NCI-H2227 treated with DMSO at 0.1 percent for 48 hours (cell line): ENCODE measurements at regions not wholly inside any gene's neighbourhood (a gene's known extent, or its start where the extent isn't known, plus 50 kb on each side); places are given as distances from the start of the nearest gene placed in this dataset.
"Not testable (repeated sequence)": the region's sequence is repeated elsewhere in the genome, so short reads cannot be mapped to it uniquely, and the experiment has no call there.

Source experiments
- DNase-seq: peaks from one replicate; lab custom pipeline; 2025; lab: John Stamatoyannopoulos, UW

GRCh38 chr1:194929357-194929756 lies 1678.9 kb downstream of the KCNT2 start:
- no peak for DNase-seq

- no peak for DNase-seq
Observed at GRCh38 chr1:194919146-194919545, 1689.1 kb downstream of the KCNT2 start.

DNA sequence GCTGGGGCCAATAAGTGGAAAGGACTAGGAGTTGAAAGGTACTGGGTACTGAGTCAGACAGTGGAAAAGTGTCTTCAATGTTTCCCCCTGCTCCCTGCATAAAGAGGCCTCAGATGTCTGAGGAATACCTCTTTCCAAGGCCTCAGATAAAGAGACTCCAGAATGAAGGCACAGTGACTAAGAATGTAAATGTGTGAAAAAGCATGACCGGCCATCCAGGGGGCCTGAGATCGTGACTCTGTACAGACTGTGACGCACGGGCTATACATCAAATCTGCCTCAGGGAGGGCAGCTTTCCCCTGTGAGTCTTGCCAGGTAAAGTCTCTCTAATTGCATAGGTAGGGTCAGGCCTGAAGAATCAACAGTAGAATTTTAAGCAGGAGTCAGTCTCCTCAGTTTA lies 1690.5 kb downstream of the KCNT2 start:
- no peak for DNase-seq

DNA sequence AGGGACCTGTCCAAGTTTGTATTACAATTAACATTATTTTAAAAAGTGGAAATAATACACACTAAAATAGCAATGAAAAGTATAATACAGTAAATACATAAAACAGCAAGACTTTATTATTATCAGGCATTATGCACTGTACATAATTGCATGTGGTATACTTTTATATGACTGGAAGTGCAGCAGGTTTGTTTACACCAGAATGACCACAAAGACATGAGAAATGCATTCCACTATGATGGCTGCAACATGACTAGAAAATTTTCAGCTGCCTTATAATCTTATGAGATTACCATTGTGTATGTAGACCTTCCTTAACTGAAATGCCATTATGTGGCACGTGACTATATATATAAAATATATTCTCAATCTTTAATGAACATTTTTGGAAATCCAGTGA lies 1699.6 kb downstream of the KCNT2 start:
- no peak for DNase-seq

DNA sequence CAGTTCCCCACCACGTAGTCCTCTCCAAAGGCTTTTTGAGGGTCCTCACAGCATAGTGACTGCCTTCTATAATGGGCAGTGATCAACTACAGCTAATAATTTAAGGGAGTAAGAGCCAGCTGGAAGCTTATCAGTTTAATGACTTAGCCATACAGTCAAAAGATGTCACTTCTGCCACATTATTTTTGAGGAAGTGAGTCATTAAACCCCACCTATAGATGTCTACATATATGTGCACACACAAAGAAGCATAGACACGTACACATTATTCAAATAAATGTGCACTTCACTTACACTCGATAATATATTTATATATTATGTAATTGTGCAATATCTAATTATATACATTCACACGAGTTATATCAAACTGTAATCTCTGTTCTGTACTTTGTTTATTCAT lies 1704.7 kb downstream of the KCNT2 start:
- no peak for DNase-seq

DNA sequence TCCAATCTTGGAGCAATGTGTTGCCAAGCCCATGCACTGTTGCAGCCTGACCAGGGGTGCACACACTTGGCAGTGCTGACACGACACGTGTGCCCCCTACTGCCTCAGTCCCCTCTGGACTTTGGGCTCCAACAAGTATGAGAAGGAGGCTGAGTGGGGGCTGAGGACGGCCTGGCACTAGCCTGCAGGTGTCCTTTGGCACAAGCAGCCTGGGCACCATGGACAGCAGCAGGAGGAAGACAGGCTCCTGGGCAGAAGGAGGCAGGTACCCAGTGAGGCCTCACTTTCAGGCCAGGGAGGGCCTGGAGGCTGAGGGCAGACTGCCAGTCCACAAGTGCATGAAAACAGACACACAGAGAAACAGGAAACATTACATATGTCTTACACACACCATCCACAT lies 1702.9 kb upstream of the B3GALT2 start:
- no peak for DNase-seq

DNA sequence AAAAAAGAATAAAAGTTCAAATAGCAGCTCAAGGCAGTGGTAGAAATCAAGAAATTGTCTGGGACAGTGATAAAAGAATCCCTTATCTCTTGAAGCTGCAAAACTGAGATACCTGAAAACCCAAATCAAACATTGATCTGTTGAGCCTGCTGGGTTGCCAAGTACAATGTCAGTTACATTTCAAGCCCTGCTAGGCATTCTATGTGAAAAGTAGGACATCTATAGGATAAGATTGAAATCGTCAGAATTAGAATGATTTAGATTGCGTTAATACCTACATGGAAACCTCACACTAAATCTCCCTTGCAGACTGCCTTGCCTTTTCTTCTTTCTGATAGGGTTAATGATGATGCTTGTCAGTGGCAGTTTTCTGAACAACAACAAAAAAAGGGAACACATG lies 1684.4 kb upstream of the B3GALT2 start:
- no peak for DNase-seq

DNA sequence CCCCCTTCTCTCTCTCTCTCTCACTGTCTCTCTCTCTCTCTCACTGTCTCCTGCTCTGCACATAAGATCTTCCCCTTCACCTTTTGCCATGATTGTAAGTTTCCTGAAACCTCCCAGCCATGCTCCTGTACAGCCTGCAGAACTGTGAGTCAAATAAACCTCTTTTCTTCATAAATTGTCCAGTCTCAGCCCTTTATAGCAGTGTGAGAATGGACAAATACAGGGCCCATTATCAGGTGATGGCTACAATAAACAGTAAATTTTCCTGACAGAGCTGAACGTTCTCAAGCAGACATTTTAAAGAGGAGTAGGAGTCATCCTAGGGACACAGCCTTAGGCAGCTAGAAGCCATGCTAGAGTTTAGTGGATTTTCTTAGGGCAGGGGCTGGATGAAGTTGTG lies 1679.7 kb upstream of the B3GALT2 start:
- no peak for DNase-seq

- DNase-seq, result no peak
Observed at GRCh38 chr1:194865383-194865782, 1679.0 kb upstream of the B3GALT2 start.

GRCh38 chr1:194862129-194862528 lies 1675.7 kb upstream of the B3GALT2 start:
- DNase-seq, result no peak

- DNase-seq, result no peak
Observed at GRCh38 chr1:194860248-194861201, 1674.1 kb upstream of the B3GALT2 start.

DNA sequence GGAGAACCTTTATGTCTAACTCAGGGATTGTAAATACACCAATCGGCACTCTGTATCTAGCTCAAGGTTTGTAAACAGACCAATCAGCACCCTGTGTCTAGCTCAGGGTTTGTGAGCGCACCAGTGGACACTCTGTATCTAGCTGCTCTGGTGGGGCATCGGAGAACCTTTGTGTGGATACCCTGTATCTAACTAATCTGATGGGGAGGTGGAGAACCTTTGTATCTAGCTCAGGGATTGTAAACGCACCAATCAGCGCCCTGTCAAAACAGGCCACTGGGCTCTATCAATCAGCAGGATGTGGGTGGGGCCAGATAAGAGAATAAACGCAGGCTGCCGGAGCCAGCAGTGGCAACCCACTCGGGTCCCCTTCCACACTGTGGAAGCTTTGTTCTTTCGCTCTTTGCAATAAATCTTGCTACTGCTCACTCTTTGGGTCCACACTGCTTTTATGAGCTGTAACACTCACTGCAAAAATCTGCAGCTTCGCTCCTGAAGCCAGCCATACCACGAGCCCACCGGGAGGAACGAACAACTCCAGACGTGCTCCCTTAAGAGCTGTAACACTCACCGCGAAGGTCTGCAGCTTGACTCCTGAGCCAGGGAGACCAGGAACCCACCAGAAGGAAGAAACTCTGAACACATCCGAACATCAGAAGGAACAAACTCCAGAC lies 1673.2 kb upstream of the B3GALT2 start:
- not testable (repeated sequence) for DNase-seq

- DNase-seq, result not testable (repeated sequence)
Observed at GRCh38 chr1:194858811-194859480, 1672.5 kb upstream of the B3GALT2 start.

GRCh38 chr1:194857413-194857812 lies 1671.0 kb upstream of the B3GALT2 start:
- DNase-seq, result no peak

GRCh38 chr1:194848846-194849245 lies 1662.4 kb upstream of the B3GALT2 start:
- no peak for DNase-seq

- DNase-seq, result no peak
Observed at GRCh38 chr1:194846488-194846887, 1660.1 kb upstream of the B3GALT2 start.

DNA sequence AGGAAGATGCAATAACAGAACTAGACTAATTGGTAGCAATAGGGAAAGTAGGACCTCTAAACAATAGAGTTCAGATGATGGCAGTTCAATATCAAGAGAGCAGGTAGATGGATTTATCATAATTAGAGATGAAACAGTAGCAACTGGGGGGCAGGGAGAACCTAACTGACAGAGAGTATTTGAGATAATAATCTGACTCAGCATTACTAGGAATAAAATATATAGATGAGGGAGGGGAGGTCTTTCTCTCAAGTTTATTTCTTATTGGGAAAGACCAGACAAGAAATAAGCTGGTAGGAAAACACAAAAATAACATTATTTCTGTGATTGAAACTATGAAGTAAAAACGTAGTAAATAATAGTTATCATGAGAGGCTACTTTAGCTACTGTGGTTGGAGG lies 1656.7 kb upstream of the B3GALT2 start:
- no peak for DNase-seq

GRCh38 chr1:194833111-194833510 lies 1646.7 kb upstream of the B3GALT2 start:
- no peak for DNase-seq

DNA sequence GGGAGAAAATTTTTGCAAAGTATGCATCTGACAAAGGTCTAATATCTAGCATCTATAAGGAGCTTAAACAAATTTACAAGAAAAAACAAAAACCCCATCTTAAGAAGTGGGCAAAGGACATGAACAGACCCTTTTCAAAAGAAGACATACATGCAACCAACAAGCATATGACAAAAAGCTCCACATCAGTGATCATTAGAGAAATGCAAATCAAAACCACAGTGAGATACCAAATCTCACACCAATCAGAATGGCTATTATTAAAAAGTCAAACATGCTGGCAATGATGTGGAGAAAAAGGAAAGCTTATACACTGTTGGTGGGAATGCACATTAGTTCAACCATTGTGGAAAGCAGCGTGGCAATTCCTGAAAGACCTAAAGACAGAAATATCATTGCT lies 1645.2 kb upstream of the B3GALT2 start:
- not testable (repeated sequence) for DNase-seq

- DNase-seq, result no peak
Observed at GRCh38 chr1:194830387-194830786, 1644.0 kb upstream of the B3GALT2 start.

- no peak for DNase-seq
Observed at GRCh38 chr1:194829492-194829891, 1643.1 kb upstream of the B3GALT2 start.

- DNase-seq, result no peak
Observed at GRCh38 chr1:194825382-194825781, 1639.0 kb upstream of the B3GALT2 start.

- no peak for DNase-seq
Observed at GRCh38 chr1:194821091-194821490, 1634.7 kb upstream of the B3GALT2 start.
